ENCODE measurements at regions not wholly inside any gene's neighbourhood (a gene's known extent, or its start where the extent isn't known, plus 50 kb on each side); places are given as distances from the start of the nearest gene placed in this dataset.

GRCh38 chr2:16010011-16010410 lies 69.7 kb downstream of the MYCN start:
- no peak for TF ChIP-seq CTCF (IDR thresholded peaks at IDR 0.05)
- TF ChIP-seq POLR2AphosphoS5 (IDR thresholded peaks at IDR 0.05) = no peak
